GM21528 (cell line): ENCODE measurements at regions not wholly inside any gene's neighbourhood (a gene's known extent, or its start where the extent isn't known, plus 50 kb on each side); places are given as distances from the start of the nearest gene placed in this dataset.
"Not testable (repeated sequence)": the region's sequence is repeated elsewhere in the genome, so short reads cannot be mapped to it uniquely, and the experiment has no call there.

Experiments
- ATAC-seq: cut with Tn5 transposase; IDR thresholded peaks from one replicate; pipeline ENCODE4 v1.9.1; 2021; ENCODE audit warnings: mild to moderate bottlenecking, moderate library complexity; ENCODE audit not compliant: unreplicated experiment, low FRiP score

- ATAC-seq: no peak
Observed at GRCh38 chr1:195717651-195718050, 890.6 kb downstream of the KCNT2 start.

- ATAC-seq: no peak
Observed at GRCh38 chr1:195715652-195716051, 892.6 kb downstream of the KCNT2 start.

GRCh38 chr1:195714248-195714647 is 894.0 kb downstream of the KCNT2 start:
- no peak for ATAC-seq

- ATAC-seq: no peak
Observed at GRCh38 chr1:195709821-195710220, 898.4 kb downstream of the KCNT2 start.

GRCh38 chr1:195704028-195704427 is 904.2 kb downstream of the KCNT2 start:
- ATAC-seq: no peak

- ATAC-seq: no peak
Observed at GRCh38 chr1:195701149-195701548, 907.1 kb downstream of the KCNT2 start.

GRCh38 chr1:195697130-195697529 is 911.1 kb downstream of the KCNT2 start:
- ATAC-seq: peak; percentile 73

GRCh38 chr1:195686764-195687163 is 921.5 kb downstream of the KCNT2 start:
- ATAC-seq: no peak

- ATAC-seq: no peak
Observed at GRCh38 chr1:195664628-195665027, 943.6 kb downstream of the KCNT2 start.

- no peak for ATAC-seq
Observed at GRCh38 chr1:195663549-195664280, 944.5 kb downstream of the KCNT2 start.

GRCh38 chr1:195656780-195657179 is 951.5 kb downstream of the KCNT2 start:
- ATAC-seq: no peak

- not testable (repeated sequence) for ATAC-seq
Observed at GRCh38 chr1:195648875-195649274, 959.4 kb downstream of the KCNT2 start.

GRCh38 chr1:195637539-195637938 is 970.7 kb downstream of the KCNT2 start:
- no peak for ATAC-seq

GRCh38 chr1:195618287-195618686 is 990.0 kb downstream of the KCNT2 start:
- ATAC-seq: no peak

- no peak for ATAC-seq
Observed at GRCh38 chr1:195617106-195617505, 991.1 kb downstream of the KCNT2 start.

GRCh38 chr1:195608883-195609282 is 999.4 kb downstream of the KCNT2 start:
- no peak for ATAC-seq

GRCh38 chr1:195606483-195606882 is 1001.8 kb downstream of the KCNT2 start:
- no peak for ATAC-seq

- no peak for ATAC-seq
Observed at GRCh38 chr1:195604287-195604686, 1004.0 kb downstream of the KCNT2 start.

- ATAC-seq: no peak
Observed at GRCh38 chr1:195597891-195598290, 1010.3 kb downstream of the KCNT2 start.

GRCh38 chr1:195594773-195595172 is 1013.5 kb downstream of the KCNT2 start:
- ATAC-seq: no peak

GRCh38 chr1:195594322-195594721 is 1013.9 kb downstream of the KCNT2 start:
- no peak for ATAC-seq

GRCh38 chr1:195591917-195592672 is 1016.1 kb downstream of the KCNT2 start:
- no peak for ATAC-seq
